CD4-positive, alpha-beta T cell treated with Interleukin-6 at 100 ng/mL for 8 hours (primary cell): ENCODE measurements at regions not wholly inside any gene's neighbourhood (a gene's known extent, or its start where the extent isn't known, plus 50 kb on each side); places are given as distances from the start of the nearest gene placed in this dataset.
A peak's percentile ranks its signal among the peaks of the same experiment; 100 is the strongest.

Source experiments
- DNase-seq: peaks from one replicate; pipeline ENCODE4 v3.0.0-alpha.2; 2020; ENCODE audit warnings: mixed read lengths, low spot score

DNA sequence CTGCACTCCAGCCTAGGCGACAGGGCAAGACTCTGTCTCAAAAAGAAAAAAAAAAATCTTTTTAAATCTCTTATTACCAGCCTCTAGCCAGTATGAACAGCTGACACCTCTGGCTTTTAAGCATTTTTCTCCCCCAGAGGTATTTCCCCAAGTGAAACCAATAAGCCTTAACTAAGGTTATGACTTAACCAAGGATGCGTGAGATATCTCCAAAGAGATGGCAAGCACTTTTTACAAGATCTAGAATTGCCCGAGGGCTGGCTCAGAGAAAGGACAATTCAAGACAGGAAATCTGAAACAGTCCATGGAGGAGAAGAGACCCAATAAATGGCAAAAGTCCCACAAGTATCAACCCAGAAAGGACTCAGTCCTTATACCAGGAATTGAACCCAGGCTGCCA is 362.1 kb downstream of the FOXO1 start:
- no peak for DNase-seq

DNA sequence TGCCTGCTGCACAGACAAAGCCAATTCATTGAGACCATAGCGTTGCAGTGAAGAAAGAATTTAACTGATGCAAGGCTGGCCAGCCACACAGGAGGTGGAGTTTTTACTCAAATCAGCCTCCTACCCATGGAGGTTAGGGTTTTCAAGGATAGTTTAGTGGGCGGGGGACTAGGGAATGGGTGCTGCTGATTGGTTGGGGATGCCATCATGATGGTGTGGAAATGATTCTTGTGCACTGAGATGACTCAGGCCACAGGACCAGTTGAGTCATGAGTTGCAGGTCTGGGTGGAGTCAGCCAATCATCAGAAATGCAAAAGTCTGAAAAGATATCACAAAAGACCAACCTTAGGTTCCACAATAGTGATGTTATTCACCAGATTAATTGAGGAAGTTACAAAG is 359.6 kb downstream of the FOXO1 start:
- DNase-seq = no peak

GRCh38 chr13:40309881-40310280 is 356.6 kb downstream of the FOXO1 start:
- DNase-seq = no peak

GRCh38 chr13:40311356-40312101 is 354.9 kb downstream of the FOXO1 start:
- DNase-seq = no peak

- no peak for DNase-seq
These were observed 352.9 kb downstream of the FOXO1 start for GRCh38 chr13:40313269-40314200.

DNA sequence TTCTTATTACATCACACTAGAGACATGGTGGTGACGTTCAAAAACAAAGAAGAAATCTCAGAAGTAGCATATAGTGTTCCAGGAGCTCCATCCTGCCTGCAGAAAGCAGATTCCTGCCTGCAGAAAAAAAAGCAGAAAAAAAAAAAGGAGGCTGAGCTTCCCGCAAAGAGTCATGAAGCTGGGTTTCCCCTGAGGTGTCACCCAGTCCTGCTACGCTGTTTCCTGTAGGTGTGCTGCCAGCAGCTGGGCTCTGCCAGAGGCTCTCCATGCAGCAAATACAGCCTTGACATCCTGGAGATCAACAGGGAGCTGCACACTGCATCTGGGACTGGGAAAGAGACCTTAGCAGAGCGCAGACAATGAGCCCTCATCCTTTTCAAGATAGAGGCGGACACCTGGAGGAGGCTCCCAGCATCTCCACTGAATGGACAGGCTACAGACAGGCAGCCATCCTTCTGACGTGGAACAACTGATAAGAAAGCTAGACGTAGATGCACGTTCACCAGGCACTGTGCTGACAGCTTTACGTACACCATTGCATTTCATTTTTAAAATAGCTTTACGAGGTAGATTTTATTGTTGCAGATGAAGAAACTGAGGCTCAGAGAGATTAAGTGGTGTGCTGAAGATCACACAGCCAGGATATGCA is 350.9 kb downstream of the FOXO1 start:
- DNase-seq = peak; percentile 71

- no peak for DNase-seq
These were observed 350.1 kb downstream of the FOXO1 start for GRCh38 chr13:40316301-40316700.

DNA sequence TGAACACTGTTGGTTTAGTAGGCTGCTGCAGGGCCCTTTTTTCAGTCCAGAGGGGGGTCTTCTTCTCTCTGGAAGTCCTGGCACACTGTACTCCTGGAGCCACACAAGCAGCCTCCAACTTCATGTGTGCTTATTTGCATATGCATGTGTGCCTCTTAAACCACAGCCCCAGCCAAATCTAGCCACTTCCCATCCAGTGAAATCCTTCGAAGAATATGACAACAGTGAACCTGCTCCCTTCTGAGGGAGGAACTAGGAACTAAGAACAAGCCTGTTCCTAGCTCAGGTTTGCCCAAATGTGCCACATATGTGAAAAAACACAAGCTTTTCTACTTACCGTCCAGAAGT is 348.5 kb downstream of the FOXO1 start:
- no peak for DNase-seq

- DNase-seq = no peak
These were observed 348.1 kb downstream of the FOXO1 start for GRCh38 chr13:40318366-40318765.

DNA sequence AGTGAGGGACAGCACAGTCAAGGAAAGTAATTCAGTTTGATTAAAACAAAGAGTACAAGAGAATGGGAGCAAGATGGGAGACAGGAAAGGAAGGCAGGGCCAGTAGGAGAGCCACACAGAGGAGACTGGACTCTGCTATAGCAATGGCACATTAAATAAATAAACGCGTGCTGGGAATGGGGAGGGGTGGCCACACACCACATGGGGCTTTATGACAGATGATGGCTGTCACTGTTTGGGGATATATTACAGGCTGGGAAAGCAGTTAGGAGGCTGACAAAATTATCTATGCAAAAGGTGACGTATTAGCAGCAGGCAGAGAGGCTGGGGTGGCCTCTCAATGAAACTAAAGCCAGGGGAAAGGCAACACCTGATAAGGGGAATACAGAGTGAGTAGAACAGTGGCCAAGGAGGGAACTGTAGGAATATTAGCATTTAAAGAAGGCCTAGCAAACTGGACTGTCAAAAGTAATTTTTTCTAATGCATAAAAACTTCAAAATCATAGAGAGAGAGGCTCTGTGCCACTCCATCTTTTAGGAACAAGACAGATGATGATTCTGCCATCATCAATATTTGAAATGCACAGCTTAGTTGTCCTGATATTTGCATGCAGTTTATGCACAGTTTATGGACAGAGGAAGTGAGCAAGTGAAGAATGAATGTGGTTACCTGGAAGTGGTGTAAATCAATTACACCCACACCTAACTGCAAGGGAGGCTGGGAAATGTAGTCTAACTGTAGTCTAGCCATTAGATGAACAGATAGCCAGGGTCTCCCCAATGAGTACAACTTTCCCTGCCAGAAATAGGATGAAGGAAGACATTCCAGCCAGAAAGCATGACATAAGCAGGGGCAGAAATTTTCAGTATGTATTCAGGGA is 346.5 kb downstream of the FOXO1 start:
- peak; percentile 13 for DNase-seq

DNA sequence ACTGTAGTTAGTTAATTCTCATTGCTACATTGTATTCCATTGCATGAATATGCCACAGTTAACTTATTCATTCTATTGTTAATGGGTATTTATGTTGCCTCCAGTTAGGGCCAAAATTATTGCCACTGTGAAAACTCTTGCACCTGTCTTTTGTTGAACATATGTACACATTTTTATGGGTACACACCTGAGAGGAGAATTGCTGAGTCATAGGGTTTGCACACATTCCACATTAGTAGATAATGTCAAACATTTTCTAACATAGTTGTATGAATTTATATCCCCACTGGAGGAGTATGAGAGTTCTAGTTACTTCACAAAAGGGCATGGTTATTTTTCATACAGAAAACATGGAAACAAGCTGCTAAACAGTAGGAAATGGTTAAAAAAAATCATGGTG is 338.4 kb downstream of the FOXO1 start:
- DNase-seq = no peak

DNA sequence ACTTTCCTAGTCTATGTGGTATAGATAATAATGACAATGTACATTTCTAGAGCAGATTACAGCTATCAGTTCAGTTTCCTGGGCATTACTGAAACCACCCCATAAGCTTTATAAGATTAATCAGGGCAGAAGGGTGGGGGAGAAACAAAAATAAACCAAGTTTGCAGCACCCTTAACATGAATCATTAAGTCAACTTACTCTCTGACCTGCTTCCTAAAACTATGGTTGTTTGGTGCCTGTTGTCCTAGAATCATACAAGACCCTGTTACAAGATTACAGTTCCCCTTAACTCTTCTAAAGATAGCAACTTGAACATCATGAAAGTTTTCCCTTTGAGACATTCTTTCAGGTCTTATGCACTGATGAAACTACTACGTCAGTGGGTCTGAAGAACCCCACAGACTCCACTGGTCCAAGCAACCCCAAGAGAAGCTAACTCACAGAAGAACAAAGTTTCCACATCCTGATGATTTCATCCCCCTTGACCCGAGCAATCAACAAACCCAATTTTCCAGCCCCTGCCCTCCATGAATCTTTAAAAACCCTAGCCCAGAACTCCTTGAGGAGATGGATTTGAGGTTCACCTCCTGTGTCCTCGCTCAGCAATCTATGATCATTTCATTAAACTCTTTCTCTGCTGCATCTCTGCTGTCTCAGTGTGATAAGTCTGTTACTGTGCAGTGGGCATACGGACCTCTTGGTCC is 336.5 kb downstream of the FOXO1 start:
- no peak for DNase-seq

DNA sequence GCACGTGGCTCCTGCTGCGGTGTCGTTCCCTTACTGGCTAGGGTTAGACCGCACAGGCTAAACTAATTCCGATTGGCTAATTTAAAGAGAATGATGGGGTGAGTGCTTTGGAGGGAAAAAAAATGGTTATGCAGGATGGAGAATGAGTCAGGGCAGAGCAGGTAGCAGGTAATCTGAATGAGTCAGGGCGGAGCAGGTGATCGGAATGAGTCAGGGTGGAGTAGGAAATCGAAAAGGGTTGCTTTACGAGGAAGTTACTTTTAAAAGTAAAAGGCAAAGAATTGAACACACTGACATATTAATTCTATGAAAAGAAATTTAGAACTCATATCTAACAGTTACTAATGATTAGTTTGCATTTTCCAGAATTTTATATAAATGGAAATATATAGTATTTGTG is 335.5 kb downstream of the FOXO1 start:
- DNase-seq = no peak

DNA sequence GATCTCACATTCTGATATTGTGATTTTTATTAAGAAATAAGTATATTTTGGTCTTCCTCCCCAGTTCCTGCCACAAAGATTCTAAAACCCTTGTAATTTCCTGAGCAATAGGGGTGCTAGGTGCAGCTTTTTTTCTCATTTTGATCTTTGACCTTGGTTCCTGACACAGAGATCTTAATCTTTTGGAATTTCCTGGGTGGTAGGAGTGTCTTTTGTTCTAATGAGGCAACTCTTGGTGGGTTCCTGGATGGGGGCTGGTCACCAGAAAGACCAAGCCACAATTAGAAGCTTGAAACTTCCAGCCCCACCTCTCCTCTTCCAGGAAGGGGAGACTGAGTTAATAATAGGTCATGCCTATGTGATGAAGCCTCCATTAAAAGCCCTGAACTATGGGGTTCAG is 334.6 kb downstream of the FOXO1 start:
- no peak for DNase-seq

GRCh38 chr13:40333226-40333625 is 333.2 kb downstream of the FOXO1 start:
- no peak for DNase-seq

DNA sequence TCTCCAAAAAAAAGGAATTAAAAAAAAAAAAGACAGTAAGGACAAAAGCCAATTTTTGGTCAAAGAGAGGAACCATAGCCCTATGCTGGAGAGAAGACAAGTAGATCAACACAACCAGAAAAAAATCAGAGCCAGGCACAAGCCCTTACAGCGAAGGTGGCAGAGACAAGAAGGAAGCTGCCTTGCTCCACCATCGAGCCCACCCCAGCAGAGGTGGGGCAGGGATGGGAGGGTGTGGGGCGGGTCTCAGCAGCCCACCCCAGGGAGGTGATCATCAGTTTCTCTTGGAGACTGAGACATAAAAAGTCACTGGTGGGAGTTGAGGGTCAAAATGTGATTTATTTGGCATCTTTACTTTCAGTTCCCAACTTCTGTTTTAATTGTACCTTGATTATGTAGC is 332.4 kb downstream of the FOXO1 start:
- no peak for DNase-seq

DNA sequence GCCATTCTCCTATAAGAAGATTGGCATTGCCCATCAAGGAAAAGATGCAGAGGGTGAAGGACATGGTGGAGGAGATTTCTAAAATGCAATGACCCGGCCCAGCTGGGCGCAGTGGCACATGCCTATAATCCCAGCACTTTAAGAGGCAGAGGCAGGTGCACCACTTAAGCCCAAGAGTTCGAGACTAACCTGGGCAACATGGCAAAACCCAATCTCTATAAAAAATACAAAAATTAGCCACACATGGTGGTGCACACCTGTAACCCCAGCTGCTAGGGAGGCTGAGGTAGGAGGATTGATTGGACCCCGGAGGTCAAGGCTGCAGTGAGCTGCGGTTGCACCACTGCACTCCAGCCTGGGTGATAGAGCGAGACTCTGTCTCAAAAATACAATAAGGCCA is 331.8 kb downstream of the FOXO1 start:
- no peak for DNase-seq

GRCh38 chr13:40336228-40337221 is 329.9 kb downstream of the FOXO1 start:
- no peak for DNase-seq

- DNase-seq = no peak
These were observed 328.8 kb downstream of the FOXO1 start for GRCh38 chr13:40337651-40338050.

DNA sequence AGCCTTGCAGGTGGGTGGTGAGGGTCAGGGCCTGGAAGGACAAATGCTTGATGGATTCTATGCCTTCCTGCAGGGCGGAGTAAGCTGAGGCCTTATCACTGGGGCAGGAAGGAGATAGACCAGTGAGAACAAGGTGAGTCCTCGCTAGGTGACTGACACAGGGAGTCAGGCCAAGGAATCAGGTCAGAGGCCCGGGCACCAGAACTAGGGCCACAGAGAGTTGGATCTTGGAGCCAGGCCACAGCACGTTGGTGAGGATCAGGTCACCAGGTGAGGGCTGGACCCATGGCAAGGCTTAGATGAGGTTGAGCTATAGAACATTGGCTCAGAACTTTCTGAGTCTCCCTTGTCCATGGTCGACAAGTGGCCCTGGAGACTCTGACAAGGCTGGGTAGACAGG is 328.2 kb downstream of the FOXO1 start:
- no peak for DNase-seq
